ENCODE measurements at regions not wholly inside any gene's neighbourhood (a gene's known extent, or its start where the extent isn't known, plus 50 kb on each side); places are given as distances from the start of the nearest gene placed in this dataset.

DNA sequence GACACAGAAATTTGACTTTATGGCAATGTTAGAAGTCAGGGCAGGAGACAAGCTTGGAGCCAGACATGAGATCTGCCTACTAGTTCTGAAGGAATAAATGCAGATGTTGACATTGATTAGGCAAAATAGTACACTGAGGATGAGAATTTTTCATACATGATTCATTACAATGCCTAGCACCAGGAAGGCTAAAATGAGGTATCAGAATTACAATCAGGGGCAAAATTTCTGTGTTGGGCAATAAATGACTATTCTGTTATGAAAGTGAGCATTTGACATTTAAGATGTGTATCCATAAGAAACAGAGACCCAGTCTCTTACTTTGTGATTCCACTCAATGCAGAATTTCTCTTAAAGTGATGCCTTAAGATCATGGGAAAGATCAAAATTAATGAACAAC is 92.4 kb upstream of the CDH10 start:
- TF ChIP-seq POLR2A (IDR thresholded peaks at IDR 0.05; ENCODE audit: low read length) = no peak
- TF ChIP-seq GATA1 (IDR thresholded peaks at IDR 0.05; ENCODE audit: low read depth, low read length) = no peak

Measured in erythroblast (primary cell).